OCI-LY1 (cell line): ENCODE measurements at regions not wholly inside any gene's neighbourhood (a gene's known extent, or its start where the extent isn't known, plus 50 kb on each side); places are given as distances from the start of the nearest gene placed in this dataset.

Experiments
- H2AFZ ChIP-seq: fragments of 200-600 bp; sonication (generic), shearing (Covaris generic); 2 replicates; pipeline ENCODE4 v1.6.0; 2014; ENCODE audit warnings: antibody characterized with exemption, mild to moderate bottlenecking, low read length
- H3F3A ChIP-seq: fragments of 200-600 bp; sonication (generic), shearing (Covaris generic); 2 replicates; pipeline ENCODE4 v1.6.0; 2014; ENCODE audit warnings: mild to moderate bottlenecking, antibody characterized with exemption, low read length, moderate library complexity; ENCODE audit not compliant: insufficient read depth
- H3K27ac ChIP-seq: fragments of 200-600 bp; sonication (generic); 2 replicates; pipeline ENCODE4 v1.5.1; 2014; ENCODE audit warnings: low read length, mixed run types, mild to moderate bottlenecking, low read depth; ENCODE audit not compliant: poor library complexity, severe bottlenecking
- H3K27me3 ChIP-seq: fragments of 200-600 bp; sonication (generic); 2 replicates; pipeline ENCODE4 v1.6.0; 2014; ENCODE audit warnings: antibody characterized with exemption, mild to moderate bottlenecking, low read length, moderate library complexity; ENCODE audit not compliant: insufficient read depth
- H3K36me3 ChIP-seq: fragments of 200-600 bp; sonication (generic); 2 replicates; pipeline ENCODE4 v1.6.1; 2014; ENCODE audit warnings: mild to moderate bottlenecking, antibody characterized with exemption, low read length, moderate library complexity, mixed read lengths; ENCODE audit not compliant: insufficient read depth
- H3K4me1 ChIP-seq: fragments of 200-600 bp; sonication (generic); 2 replicates; pipeline ENCODE4 v1.5.1; 2014; ENCODE audit warnings: mild to moderate bottlenecking, low read length, moderate library complexity; ENCODE audit not compliant: insufficient read depth, severe bottlenecking
- H3K4me2 ChIP-seq: fragments of 200-600 bp; sonication (generic), shearing (Covaris generic); 2 replicates; pipeline ENCODE4 v1.6.1; 2014; ENCODE audit warnings: low read length
- H3K4me3 ChIP-seq: fragments of 200-600 bp; sonication (generic); 2 replicates; pipeline ENCODE4 v1.5.1; 2014; ENCODE audit warnings: low read length, low read depth, mild to moderate bottlenecking, mixed read lengths; ENCODE audit not compliant: poor library complexity, severe bottlenecking
- H3K79me2 ChIP-seq: fragments of 200-600 bp; shearing (Covaris generic); 2 replicates; pipeline ENCODE4 v1.6.1; 2016; ENCODE audit warnings: mixed run types, low read length, mixed read lengths; ENCODE audit not compliant: insufficient read depth
- H3K9ac ChIP-seq: fragments of 200-600 bp; sonication (generic), shearing (Covaris generic); 2 replicates; pipeline ENCODE4 v1.6.1; 2014; ENCODE audit warnings: mild to moderate bottlenecking, low read length, mixed read lengths
- H3K9me2 ChIP-seq: fragments of 200-600 bp; sonication (generic), shearing (Covaris generic); 2 replicates; pipeline ENCODE4 v1.6.1; 2014; ENCODE audit warnings: low read depth, mild to moderate bottlenecking, low read length, mixed read lengths
- H3K9me3 ChIP-seq: fragments of 200-600 bp; shearing (Covaris generic); 2 replicates; pipeline ENCODE4 v1.6.1; 2014; ENCODE audit warnings: low read length, mixed read lengths
- H4K20me1 ChIP-seq: fragments of 200-600 bp; sonication (generic), shearing (Covaris generic); 2 replicates; pipeline ENCODE4 v1.6.0; 2016; ENCODE audit warnings: mild to moderate bottlenecking, low read length; ENCODE audit not compliant: insufficient read depth
- CTCF ChIP-seq: fragments of 200-600 bp; sonication (generic), shearing (Covaris generic); IDR thresholded peaks from 2 replicates; pipeline ENCODE4 v1.5.1; 2017; ENCODE audit warnings: mild to moderate bottlenecking, antibody characterized with exemption, low read length, moderate library complexity, mixed read lengths
- EZH2 ChIP-seq: fragments of 200-600 bp; sonication (generic), shearing (Covaris generic); IDR thresholded peaks from 2 replicates; pipeline ENCODE4 v1.8.0; 2017; ENCODE audit warnings: borderline replicate concordance, mixed run types, mild to moderate bottlenecking, antibody characterized with exemption, low read length, moderate library complexity, mixed read lengths

GRCh38 chr4:14802596-14802995, 199.7 kb upstream of the CPEB2 start:
- H3K4me3 ChIP-seq: no peak overlapping the region
- no peaks in the 10 kb centered on the region for H3K36me3 ChIP-seq
- no peaks in the 10 kb centered on the region for H3F3A ChIP-seq
- H3K9ac ChIP-seq: no peak overlapping the region
- H4K20me1 ChIP-seq: no peaks in the 10 kb centered on the region
- no peak overlapping the region for H3K27ac ChIP-seq
- H2AFZ ChIP-seq: no peak overlapping the region
- no peak overlapping the region for H3K4me2 ChIP-seq
- H3K9me2 ChIP-seq: no peaks in the 10 kb centered on the region
- no peaks in the 10 kb centered on the region for H3K79me2 ChIP-seq
- H3K4me1 ChIP-seq: no peaks in the 10 kb centered on the region
- H3K27me3 ChIP-seq: no peaks in the 10 kb centered on the region
- TF ChIP-seq CTCF (no peak), EZH2 (no peak)
- no peaks in the 10 kb centered on the region for H3K9me3 ChIP-seq

DNA sequence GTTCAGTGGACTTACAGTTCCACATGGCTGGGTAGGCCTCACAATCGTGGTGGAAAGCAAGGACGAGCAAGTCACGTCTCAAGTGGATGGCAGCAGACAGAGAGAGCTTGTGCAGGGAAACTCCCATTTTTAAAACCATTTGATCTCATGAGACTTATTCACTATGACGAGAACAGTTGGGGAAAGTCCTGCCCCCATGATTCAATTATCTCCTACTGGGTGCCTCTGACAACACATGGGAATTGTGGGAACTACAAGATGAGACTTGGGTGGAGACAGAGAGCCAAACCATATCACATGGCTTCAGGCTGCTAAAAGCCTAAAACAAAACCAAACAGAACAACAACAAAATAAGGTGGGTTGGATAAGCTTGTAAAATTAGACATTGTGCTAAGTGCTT, 194.4 kb upstream of the CPEB2 start:
- Histone ChIP-seq H3K9ac (no peak overlapping the region), H3K9me2 (no peaks in the 10 kb centered on the region), H3K4me3 (no peak overlapping the region), H4K20me1 (no peaks in the 10 kb centered on the region), H3K27ac (no peak overlapping the region), H3K4me2 (no peak overlapping the region), H3K79me2 (no peaks in the 10 kb centered on the region), H3K36me3 (no peaks in the 10 kb centered on the region), H3F3A (no peaks in the 10 kb centered on the region), H3K9me3 (no peaks in the 10 kb centered on the region), H3K4me1 (no peaks in the 10 kb centered on the region), H3K27me3 (no peaks in the 10 kb centered on the region), H2AFZ (no peak overlapping the region)
- TF ChIP-seq CTCF (no peak), EZH2 (no peak)

DNA sequence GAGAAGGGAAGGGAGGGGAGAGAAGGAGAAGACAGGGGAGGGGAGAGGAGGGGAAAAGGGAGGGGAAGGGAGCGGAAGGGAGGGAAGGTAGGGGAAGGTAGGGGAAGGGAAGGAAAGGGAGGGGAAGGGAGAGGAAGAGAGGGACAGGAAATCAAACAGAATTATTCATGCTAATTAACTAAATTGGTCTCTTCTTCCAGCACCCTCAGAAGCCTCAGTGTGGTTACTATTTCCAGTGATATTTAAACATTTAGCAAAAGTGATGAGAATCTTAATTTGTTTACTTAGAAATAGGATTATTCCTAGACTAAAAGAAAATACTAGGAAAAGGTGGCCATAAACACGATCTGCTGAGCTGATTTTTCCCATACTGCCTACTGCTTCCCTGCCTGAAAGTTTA, 193.1 kb upstream of the CPEB2 start:
- no peak overlapping the region for H2AFZ ChIP-seq
- H3K4me1 ChIP-seq: no peaks in the 10 kb centered on the region
- H3K4me3 ChIP-seq: no peak overlapping the region
- H3K9ac ChIP-seq: no peak overlapping the region
- H3K9me3 ChIP-seq: no peaks in the 10 kb centered on the region
- no peaks in the 10 kb centered on the region for H3F3A ChIP-seq
- H3K79me2 ChIP-seq: no peaks in the 10 kb centered on the region
- H3K36me3 ChIP-seq: no peaks in the 10 kb centered on the region
- no peak for TF ChIP-seq EZH2
- TF ChIP-seq CTCF: no peak
- H3K27ac ChIP-seq: no peak overlapping the region
- H3K27me3 ChIP-seq: no peaks in the 10 kb centered on the region
- H4K20me1 ChIP-seq: no peaks in the 10 kb centered on the region
- H3K4me2 ChIP-seq: no peak overlapping the region
- H3K9me2 ChIP-seq: no peaks in the 10 kb centered on the region
